A549 (cell line): ENCODE measurements at regions not wholly inside any gene's neighbourhood (a gene's known extent, or its start where the extent isn't known, plus 50 kb on each side); places are given as distances from the start of the nearest gene placed in this dataset.

ENCODE experiments used
- BHLHE40 ChIP-seq: IDR thresholded peaks from 2 replicates; pipeline ENCODE4 v1.6.1; 2012; ENCODE audit warnings: low read depth, low read length, inconsistent platforms
- CTCF ChIP-seq: fragments of >200 bp; sonication (Bioruptor Twin); formaldehyde crosslinking; IDR thresholded peaks from 3 replicates; pipeline ENCODE4 v1.5.1; 2016
- EHMT2 ChIP-seq: fragments of 200-600 bp; sonication (generic); IDR thresholded peaks from 2 replicates; pipeline ENCODE4 v1.6.1; 2016; ENCODE audit warnings: antibody characterized with exemption, low read depth, mild to moderate bottlenecking, moderate library complexity
- EP300 ChIP-seq, 2 experiments: fragments of >200 bp; sonication (Bioruptor Twin); formaldehyde crosslinking; IDR thresholded peaks; 2 replicates in 1 of 2; 3 replicates in 1 of 2; pipeline ENCODE4 v1.6.1; 2016 to 2017
- HES2 ChIP-seq: fragments of >200 bp; sonication (Bioruptor Twin); formaldehyde crosslinking; IDR thresholded peaks from 2 replicates; pipeline ENCODE4 v1.6.1; 2016
- JUNB ChIP-seq: fragments of >200 bp; sonication (Bioruptor Twin); formaldehyde crosslinking; IDR thresholded peaks from 2 replicates; pipeline ENCODE4 v1.6.1; 2016
- POLR2A ChIP-seq: IDR thresholded peaks from 2 replicates; pipeline ENCODE4 v1.6.1; 2012; ENCODE audit warnings: mild to moderate bottlenecking, low read length
- RAD21 ChIP-seq, 2 experiments: fragments of >200 bp in 1 of 2; sonication (Bioruptor Twin) in 1 of 2; formaldehyde crosslinking in 1 of 2; IDR thresholded peaks in 1 of 2; conservative IDR thresholded peaks in 1 of 2; 2 replicates in 1 of 2; 3 replicates in 1 of 2; pipeline ENCODE4 v1.6.1; 2012 to 2018; ENCODE audit warnings: inconsistent platforms in 1 of 2
- RCOR1 ChIP-seq: fragments of 150-350 bp; IDR thresholded peaks from 2 replicates; pipeline ENCODE4 v1.6.1; 2014; ENCODE audit warnings: antibody characterized with exemption, low read length, low read depth
- ZFP36 ChIP-seq: fragments of 450-650 bp; IDR thresholded peaks from 2 replicates; pipeline ENCODE4 v1.6.1; 2014; ENCODE audit warnings: borderline replicate concordance; ENCODE audit not compliant: partially characterized antibody
- TF ChIP-seq, protein P1 (sequence below): fragments of 450-650 bp; IDR thresholded peaks from 2 replicates; pipeline ENCODE4 v1.6.1; 2014; ENCODE audit warnings: antibody characterized with exemption
- TF ChIP-seq, protein P2 (sequence below): IDR thresholded peaks from 2 replicates; pipeline ENCODE4 v1.6.1; 2012

GRCh38 chr1:181986907-181987305 lies 74.6 kb downstream of the ZNF648 start:
- TF ChIP-seq CTCF (no peak), POLR2A (no peak), ZFP36 (no peak), JUNB (no peak), RCOR1 (no peak), BHLHE40 (no peak), RAD21 (conservative IDR thresholded peaks at IDR 0.05 in 1 of 2, IDR thresholded peaks at IDR 0.05 in 1 of 2) (no peak), EHMT2 (no peak), HES2 (no peak), EP300 (IDR thresholded peaks at IDR 0.05) (no peak)
- TF ChIP-seq, protein P1, sequence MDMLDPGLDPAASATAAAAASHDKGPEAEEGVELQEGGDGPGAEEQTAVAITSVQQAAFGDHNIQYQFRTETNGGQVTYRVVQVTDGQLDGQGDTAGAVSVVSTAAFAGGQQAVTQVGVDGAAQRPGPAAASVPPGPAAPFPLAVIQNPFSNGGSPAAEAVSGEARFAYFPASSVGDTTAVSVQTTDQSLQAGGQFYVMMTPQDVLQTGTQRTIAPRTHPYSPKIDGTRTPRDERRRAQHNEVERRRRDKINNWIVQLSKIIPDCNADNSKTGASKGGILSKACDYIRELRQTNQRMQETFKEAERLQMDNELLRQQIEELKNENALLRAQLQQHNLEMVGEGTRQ: no peak
- TF ChIP-seq, protein P2, sequence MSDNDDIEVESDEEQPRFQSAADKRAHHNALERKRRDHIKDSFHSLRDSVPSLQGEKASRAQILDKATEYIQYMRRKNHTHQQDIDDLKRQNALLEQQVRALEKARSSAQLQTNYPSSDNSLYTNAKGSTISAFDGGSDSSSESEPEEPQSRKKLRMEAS: no peak
